ENCODE measurements at regions not wholly inside any gene's neighbourhood (a gene's known extent, or its start where the extent isn't known, plus 50 kb on each side); places are given as distances from the start of the nearest gene placed in this dataset.

DNA sequence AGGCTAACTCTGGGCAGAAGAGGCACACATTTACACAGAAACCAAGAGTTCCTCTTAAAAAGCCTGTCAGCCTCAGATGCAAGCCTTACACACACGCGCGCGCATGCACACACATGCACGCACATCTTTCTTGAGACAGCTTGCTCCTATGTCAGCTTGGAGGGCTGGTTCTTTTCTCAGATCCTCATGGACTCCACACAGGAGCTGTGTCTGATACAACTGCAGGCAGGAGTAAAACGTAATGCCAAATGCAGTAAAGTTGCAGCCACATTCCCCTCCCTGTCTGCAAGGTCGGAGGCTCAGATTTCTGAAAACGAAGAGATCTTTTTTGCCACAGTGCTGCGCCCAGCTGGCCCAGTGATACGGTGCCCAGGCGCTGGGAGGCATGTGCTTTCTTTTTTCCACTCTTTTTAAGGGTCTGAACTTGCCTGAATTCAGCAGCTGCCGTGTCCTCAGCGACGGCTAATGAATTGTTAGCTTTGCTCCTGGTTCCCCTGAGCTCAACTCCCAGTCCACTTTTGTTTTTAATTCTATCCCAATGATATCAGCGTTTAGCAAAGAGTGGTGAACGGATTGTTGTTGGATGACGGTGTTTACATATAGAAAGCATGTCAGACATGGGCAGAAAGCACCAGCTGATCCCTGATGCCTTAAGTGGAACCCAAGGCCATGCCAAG lies 72.9 kb upstream of the FOXN3 start:
- Mint-ChIP-seq H3K4me3 (no peak overlapping the region), H3K27ac (no peak overlapping the region), H3K9me3 (no peaks in the 10 kb centered on the region), H3K4me1 (ENCODE audit: low read depth) (peaks cover 30% of the 10 kb centered on the region), H3K36me3 (ENCODE audit: low read depth) (peaks cover 12% of the 10 kb centered on the region), H3K27me3 (no peaks in the 10 kb centered on the region)
- ATAC-seq (no peak), DNase-seq (no peak)
- CTCF ChIA-PET, result no interaction called here
- TF ChIP-seq, protein P1, sequence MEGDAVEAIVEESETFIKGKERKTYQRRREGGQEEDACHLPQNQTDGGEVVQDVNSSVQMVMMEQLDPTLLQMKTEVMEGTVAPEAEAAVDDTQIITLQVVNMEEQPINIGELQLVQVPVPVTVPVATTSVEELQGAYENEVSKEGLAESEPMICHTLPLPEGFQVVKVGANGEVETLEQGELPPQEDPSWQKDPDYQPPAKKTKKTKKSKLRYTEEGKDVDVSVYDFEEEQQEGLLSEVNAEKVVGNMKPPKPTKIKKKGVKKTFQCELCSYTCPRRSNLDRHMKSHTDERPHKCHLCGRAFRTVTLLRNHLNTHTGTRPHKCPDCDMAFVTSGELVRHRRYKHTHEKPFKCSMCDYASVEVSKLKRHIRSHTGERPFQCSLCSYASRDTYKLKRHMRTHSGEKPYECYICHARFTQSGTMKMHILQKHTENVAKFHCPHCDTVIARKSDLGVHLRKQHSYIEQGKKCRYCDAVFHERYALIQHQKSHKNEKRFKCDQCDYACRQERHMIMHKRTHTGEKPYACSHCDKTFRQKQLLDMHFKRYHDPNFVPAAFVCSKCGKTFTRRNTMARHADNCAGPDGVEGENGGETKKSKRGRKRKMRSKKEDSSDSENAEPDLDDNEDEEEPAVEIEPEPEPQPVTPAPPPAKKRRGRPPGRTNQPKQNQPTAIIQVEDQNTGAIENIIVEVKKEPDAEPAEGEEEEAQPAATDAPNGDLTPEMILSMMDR (IDR thresholded peaks at IDR 0.05), result no peak
- POLR2A ChIA-PET, result interaction anchor here (1.0 kb wide), 1 partner anchor 14 kb away, joined by 3 read pairs; no protein-coding TSS in a partner anchor
- intact Hi-C loops (cut with micrococcal nuclease), result no loop called here

DNA sequence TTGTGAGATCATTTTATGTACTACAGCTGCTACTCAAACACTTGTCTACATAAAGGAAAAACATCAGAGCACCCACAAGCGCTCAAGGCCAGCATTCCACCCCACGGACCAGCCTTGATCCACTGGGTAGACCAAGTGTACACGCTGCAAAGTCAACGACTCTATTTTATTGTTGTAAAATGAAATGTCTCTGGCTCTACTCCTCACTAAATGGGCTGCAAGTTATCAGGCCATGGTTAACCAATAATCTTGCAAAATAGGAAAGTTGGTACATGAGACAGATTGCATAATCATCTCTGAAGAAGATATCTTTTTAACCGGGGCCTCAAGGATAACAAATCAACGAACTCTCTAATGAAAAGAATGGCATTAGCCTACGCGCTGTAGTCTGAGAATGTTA lies 69.9 kb upstream of the FOXN3 start:
- H3K27ac Mint-ChIP-seq, result no peak overlapping the region
- no peak overlapping the region for H3K4me3 Mint-ChIP-seq
- peaks cover 20% of the 10 kb centered on the region for H3K36me3 Mint-ChIP-seq (ENCODE audit: low read depth)
- CTCF ChIA-PET, result no interaction called here
- H3K27me3 Mint-ChIP-seq, result no peaks in the 10 kb centered on the region
- TF ChIP-seq, protein P1 (IDR thresholded peaks at IDR 0.05), result no peak
- intact Hi-C loops (cut with micrococcal nuclease), result no loop called here
- no peak for ATAC-seq
- H3K9me3 Mint-ChIP-seq, result no peaks in the 10 kb centered on the region
- no peak for DNase-seq
- POLR2A ChIA-PET, result no interaction called here
- peaks cover 22% of the 10 kb centered on the region for H3K4me1 Mint-ChIP-seq (ENCODE audit: low read depth)

DNA sequence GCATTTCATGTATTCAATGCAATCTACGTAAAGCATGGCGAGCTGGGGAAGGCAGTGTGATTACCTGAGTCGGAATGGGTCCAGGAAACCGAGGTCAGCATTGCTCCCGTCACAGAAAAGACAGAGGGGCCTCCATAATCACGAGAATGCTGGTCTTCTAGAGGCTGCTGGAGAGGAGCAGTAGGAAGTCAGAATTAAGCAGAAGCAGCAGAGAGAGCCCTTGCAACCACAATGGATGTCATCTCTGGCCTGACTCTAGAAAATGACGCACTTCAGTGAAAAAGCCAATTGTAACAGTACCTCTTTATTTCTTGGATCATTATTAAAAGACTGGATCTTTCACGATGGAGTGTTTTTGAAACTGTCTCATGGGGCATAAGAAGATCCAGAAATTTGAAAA lies 69.5 kb upstream of the FOXN3 start:
- CTCF ChIA-PET, result no interaction called here
- Mint-ChIP-seq H3K9me3 (no peaks in the 10 kb centered on the region), H3K27ac (no peak overlapping the region), H3K27me3 (no peaks in the 10 kb centered on the region), H3K4me1 (ENCODE audit: low read depth) (peaks cover 22% of the 10 kb centered on the region), H3K36me3 (ENCODE audit: low read depth) (peaks cover 23% of the 10 kb centered on the region), H3K4me3 (no peak overlapping the region)
- intact Hi-C loops (cut with micrococcal nuclease), result no loop called here
- TF ChIP-seq, protein P1 (IDR thresholded peaks at IDR 0.05), result no peak
- no peak for ATAC-seq
- POLR2A ChIA-PET, result no interaction called here
- no peak for DNase-seq

DNA sequence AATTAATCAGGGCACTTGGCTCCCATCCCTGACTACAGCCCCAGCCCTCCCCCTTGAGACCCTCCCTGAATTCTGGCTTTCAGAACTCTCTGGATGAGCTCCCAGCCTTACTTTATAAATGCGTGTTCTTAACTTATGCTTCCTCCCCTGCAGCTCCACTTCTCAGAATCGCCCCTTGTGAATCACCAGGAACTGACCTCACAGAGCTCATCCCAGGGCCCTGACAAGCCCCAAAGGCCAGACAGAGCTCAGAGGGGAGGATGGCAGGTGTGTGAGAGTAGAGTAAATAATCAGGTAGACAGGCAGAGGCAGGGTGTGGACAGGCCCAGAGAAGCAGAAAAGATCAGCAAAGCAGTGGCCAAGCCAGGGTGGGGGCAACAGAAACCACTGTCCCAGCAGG lies 68.2 kb upstream of the FOXN3 start:
- H3K9me3 Mint-ChIP-seq, result no peaks in the 10 kb centered on the region
- DNase-seq, result peak; percentile 49
- CTCF ChIA-PET, result interaction anchor here (1.5 kb wide), 1 partner anchor 18 kb away, joined by 3 read pairs; no protein-coding TSS in a partner anchor

More for the DNA sequence above, 68.2 kb upstream of the FOXN3 start:
- H3K27me3 Mint-ChIP-seq, result no peaks in the 10 kb centered on the region
- ATAC-seq, result peak; percentile 90
- H3K27ac Mint-ChIP-seq, result peak overlapping the region; percentile 80
- peaks cover 25% of the 10 kb centered on the region for H3K36me3 Mint-ChIP-seq (ENCODE audit: low read depth)
- TF ChIP-seq, protein P1 (IDR thresholded peaks at IDR 0.05), result no peak
- no peak overlapping the region for H3K4me3 Mint-ChIP-seq
- POLR2A ChIA-PET, result no interaction called here
- H3K4me1 Mint-ChIP-seq (ENCODE audit: low read depth), result peaks cover 22% of the 10 kb centered on the region
- intact Hi-C loops (cut with micrococcal nuclease), result no loop called here

All from activated CD8-positive, alpha-beta T cell treated with anti-CD3 and anti-CD28 coated beads for 36 hours (primary cell).